PC-3 (cell line): ENCODE measurements at regions not wholly inside any gene's neighbourhood (a gene's known extent, or its start where the extent isn't known, plus 50 kb on each side); places are given as distances from the start of the nearest gene placed in this dataset.

Source experiments
- EZH2 ChIP-seq: fragments of 300-600 bp; sonication (generic); IDR thresholded peaks from one replicate; pipeline ENCODE4 v1.6.1; 2017; ENCODE audit warnings: antibody characterized with exemption, mild to moderate bottlenecking, low read length; ENCODE audit not compliant: unreplicated experiment
- EZH2phosphoT487 ChIP-seq: fragments of 300-600 bp; sonication (generic); IDR thresholded peaks from 2 replicates; pipeline ENCODE4 v1.6.1; 2018; ENCODE audit warnings: mild to moderate bottlenecking, antibody characterized with exemption, low read length, borderline replicate concordance
- TF ChIP-seq, protein P1 (sequence below): fragments of 300-600 bp; sonication (generic); conservative IDR thresholded peaks from 2 replicates; pipeline ENCODE4 v1.5.1; 2017; ENCODE audit warnings: antibody characterized with exemption, low read depth, mild to moderate bottlenecking, low read length

DNA sequence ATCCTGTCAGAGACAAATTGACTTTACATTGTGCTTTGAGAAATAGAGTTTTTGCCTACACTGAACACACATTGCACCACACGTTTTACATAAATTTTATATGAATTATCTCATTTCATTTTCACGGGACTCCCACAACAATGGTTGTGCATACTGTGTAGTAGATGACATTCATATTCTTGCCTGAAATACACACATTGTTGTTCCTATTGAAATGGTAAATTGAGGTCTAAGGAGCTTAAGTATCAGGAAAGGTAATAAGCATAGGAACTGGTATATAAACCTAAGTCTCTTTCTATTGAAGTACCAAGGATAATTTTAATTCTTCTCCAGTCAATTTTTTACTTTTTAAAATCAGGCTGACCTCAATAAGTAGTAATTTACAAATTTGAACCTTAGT, 473.7 kb upstream of the DEPDC1 start:
- TF ChIP-seq, protein P1, sequence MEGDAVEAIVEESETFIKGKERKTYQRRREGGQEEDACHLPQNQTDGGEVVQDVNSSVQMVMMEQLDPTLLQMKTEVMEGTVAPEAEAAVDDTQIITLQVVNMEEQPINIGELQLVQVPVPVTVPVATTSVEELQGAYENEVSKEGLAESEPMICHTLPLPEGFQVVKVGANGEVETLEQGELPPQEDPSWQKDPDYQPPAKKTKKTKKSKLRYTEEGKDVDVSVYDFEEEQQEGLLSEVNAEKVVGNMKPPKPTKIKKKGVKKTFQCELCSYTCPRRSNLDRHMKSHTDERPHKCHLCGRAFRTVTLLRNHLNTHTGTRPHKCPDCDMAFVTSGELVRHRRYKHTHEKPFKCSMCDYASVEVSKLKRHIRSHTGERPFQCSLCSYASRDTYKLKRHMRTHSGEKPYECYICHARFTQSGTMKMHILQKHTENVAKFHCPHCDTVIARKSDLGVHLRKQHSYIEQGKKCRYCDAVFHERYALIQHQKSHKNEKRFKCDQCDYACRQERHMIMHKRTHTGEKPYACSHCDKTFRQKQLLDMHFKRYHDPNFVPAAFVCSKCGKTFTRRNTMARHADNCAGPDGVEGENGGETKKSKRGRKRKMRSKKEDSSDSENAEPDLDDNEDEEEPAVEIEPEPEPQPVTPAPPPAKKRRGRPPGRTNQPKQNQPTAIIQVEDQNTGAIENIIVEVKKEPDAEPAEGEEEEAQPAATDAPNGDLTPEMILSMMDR, result no peak
- TF ChIP-seq EZH2 (no peak), EZH2phosphoT487 (no peak)
